Prostate gland (tissue), 2 donors: ENCODE measurements at regions not wholly inside any gene's neighbourhood (a gene's known extent, or its start where the extent isn't known, plus 50 kb on each side); places are given as distances from the start of the nearest gene placed in this dataset.

Experiments used
- DNase-seq: peaks from one replicate; pipeline ENCODE4 v3.0.0-alpha.2; 2019; ENCODE audit warnings: low spot score
- H3K27ac ChIP-seq, 2 donors: fragments of 200-600 bp; sonication (generic); 2 replicates each; pipeline ENCODE4 v1.5.1; 2017 to 2019
- H3K27me3 ChIP-seq: fragments of 200-600 bp; sonication (generic); replicated peaks from 2 replicates; pipeline ENCODE4 v1.5.1; 2019; ENCODE audit not compliant: insufficient read depth
- H3K36me3 ChIP-seq, 2 donors: fragments of 200-600 bp; sonication (generic); 1 replicate in 1 of 2; 2 replicates in 1 of 2; pipeline versions ENCODE4 v1.5.1 to v1.8.1; 2017 to 2019
- H3K4me1 ChIP-seq: fragments of 200-600 bp; sonication (generic); replicated peaks from 2 replicates; pipeline ENCODE4 v1.5.1; 2019
- H3K4me3 ChIP-seq, 2 donors: fragments of 200-600 bp; sonication (generic); 2 replicates each; pipeline ENCODE4 v1.5.1; 2017 to 2019
- H3K9me3 ChIP-seq: fragments of 200-600 bp; sonication (generic); 2 replicates; pipeline ENCODE4 v1.5.1; 2017
- POLR2A ChIP-seq: fragments of 450-650 bp; IDR thresholded peaks from one replicate; pipeline ENCODE4 v1.6.1; 2016; ENCODE audit warnings: antibody characterized with exemption, mild to moderate bottlenecking
- POLR2AphosphoS5 ChIP-seq: sonication (generic); formaldehyde crosslinking; IDR thresholded peaks from one replicate; pipeline ENCODE4 v1.6.1; 2017; ENCODE audit warnings: antibody characterized with exemption
- WGBS: methylation state at CpG from one replicate; pipeline ENCODE4 v1.1.5; 2018; 5-methylcytosine and 5-hydroxymethylcytosine counted together
- intact Hi-C: fragments of 100-400 bp; cut with DNase I; formaldehyde crosslinking; loops from one replicate; pipeline ENCODE4 v1.14.2; 2022
- TF ChIP-seq, protein P1 (sequence below), 4 experiments: fragments of 200-600 bp in 2 of 4; fragments of 450-650 bp in 2 of 4; sonication (generic) in 2 of 4; IDR thresholded peaks; 1 replicate in 3 of 4; 2 replicates in 1 of 4; pipeline ENCODE4 v1.5.1; 2016 to 2019; ENCODE audit warnings: antibody characterized with exemption in 4 of 4, mild to moderate bottlenecking in 2 of 4, moderate library complexity in 2 of 4

DNA sequence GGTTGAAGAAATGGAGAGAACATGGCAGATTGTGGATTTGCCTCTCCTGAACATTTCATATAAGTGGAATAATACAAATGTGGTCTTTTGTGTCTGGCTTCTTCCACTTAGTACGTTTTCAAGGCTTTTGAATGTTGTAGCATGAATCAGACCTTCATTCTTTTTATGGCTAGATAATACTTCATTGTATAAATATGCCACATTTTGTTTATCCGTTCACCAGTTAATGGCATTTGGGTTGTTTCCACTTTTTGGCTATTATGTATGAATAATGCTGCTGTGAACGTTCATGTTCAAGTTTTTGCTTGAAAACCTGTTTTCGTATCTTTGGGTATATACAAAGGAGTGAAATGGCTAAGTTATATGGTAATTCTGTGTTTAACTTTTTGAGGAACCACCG is 130.4 kb downstream of the TANC2 start:
- TF ChIP-seq POLR2AphosphoS5, result no peak
- TF ChIP-seq POLR2A, result no peak
- TF ChIP-seq, protein P1, sequence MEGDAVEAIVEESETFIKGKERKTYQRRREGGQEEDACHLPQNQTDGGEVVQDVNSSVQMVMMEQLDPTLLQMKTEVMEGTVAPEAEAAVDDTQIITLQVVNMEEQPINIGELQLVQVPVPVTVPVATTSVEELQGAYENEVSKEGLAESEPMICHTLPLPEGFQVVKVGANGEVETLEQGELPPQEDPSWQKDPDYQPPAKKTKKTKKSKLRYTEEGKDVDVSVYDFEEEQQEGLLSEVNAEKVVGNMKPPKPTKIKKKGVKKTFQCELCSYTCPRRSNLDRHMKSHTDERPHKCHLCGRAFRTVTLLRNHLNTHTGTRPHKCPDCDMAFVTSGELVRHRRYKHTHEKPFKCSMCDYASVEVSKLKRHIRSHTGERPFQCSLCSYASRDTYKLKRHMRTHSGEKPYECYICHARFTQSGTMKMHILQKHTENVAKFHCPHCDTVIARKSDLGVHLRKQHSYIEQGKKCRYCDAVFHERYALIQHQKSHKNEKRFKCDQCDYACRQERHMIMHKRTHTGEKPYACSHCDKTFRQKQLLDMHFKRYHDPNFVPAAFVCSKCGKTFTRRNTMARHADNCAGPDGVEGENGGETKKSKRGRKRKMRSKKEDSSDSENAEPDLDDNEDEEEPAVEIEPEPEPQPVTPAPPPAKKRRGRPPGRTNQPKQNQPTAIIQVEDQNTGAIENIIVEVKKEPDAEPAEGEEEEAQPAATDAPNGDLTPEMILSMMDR (IDR thresholded peaks at IDR 0.05), result no peak
- Histone ChIP-seq H3K36me3 (no peaks in the 10 kb centered on the region), H3K27me3 (no peaks in the 10 kb centered on the region), H3K4me3 (no peak overlapping the region), H3K27ac (no peak overlapping the region), H3K9me3 (no peaks in the 10 kb centered on the region), H3K4me1 (no peaks in the 10 kb centered on the region)
- intact Hi-C loops, result no loop called here
- DNase-seq, result no peak
- WGBS, result 68% methylated on average over 5 of the region's 5 CpGs

DNA sequence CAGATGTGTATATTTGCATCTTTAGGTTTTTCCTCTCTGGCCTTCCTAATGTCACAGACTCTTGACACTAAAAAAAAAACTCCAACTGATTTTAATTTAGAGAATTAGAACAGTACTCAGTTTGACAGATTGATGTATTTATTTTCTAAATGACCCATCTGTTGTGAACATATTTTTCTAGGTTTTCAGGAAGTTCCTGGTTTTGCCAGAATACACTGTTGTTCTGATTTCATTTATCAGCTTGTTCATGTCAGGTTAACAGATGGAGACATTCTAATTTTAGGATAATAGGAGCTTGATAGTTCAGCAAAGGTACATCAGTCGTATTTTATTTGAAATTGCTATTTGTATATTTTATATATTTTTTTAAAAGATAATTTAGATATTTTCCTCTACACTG is 133.4 kb downstream of the TANC2 start:
- no peak for DNase-seq
- Histone ChIP-seq H3K36me3 (no peaks in the 10 kb centered on the region), H3K4me3 (no peak overlapping the region), H3K9me3 (no peaks in the 10 kb centered on the region), H3K4me1 (no peaks in the 10 kb centered on the region), H3K27me3 (no peaks in the 10 kb centered on the region), H3K27ac (no peak overlapping the region)
- WGBS, result 90% methylated on average over 1 of the region's 1 CpG
- TF ChIP-seq, protein P1 (IDR thresholded peaks at IDR 0.05), result no peak
- TF ChIP-seq POLR2AphosphoS5, result no peak
- TF ChIP-seq POLR2A, result no peak
- intact Hi-C loops, result no loop called here

DNA sequence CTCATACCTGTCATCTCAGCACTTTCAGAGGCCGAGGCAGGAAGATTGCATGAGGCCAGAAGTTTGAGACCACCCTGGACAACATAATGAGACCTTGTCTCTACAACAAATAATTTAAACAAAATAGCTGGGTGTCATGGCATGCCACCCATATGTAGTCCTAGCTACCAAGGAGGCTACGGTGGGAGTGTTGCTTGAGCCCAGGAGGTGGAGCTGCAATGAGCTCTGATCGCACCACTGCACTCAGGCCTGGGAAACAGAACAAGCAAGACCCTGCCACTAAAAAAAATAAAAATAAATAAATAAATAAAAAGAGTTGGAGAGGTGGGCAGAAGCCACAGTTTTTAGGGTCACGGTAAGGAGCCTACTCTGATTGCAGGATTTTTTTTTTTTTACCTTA is 136.0 kb downstream of the TANC2 start:
- Histone ChIP-seq H3K36me3 (no peaks in the 10 kb centered on the region), H3K27ac (no peak overlapping the region), H3K4me1 (no peaks in the 10 kb centered on the region), H3K9me3 (no peaks in the 10 kb centered on the region), H3K4me3 (no peak overlapping the region), H3K27me3 (no peaks in the 10 kb centered on the region)
- intact Hi-C loops, result no loop called here
- TF ChIP-seq, protein P1 (IDR thresholded peaks at IDR 0.05), result no peak
- no peak for TF ChIP-seq POLR2A
- no peak for TF ChIP-seq POLR2AphosphoS5
- WGBS, result 100% methylated on average over 4 of the region's 4 CpGs
- DNase-seq, result no peak

DNA sequence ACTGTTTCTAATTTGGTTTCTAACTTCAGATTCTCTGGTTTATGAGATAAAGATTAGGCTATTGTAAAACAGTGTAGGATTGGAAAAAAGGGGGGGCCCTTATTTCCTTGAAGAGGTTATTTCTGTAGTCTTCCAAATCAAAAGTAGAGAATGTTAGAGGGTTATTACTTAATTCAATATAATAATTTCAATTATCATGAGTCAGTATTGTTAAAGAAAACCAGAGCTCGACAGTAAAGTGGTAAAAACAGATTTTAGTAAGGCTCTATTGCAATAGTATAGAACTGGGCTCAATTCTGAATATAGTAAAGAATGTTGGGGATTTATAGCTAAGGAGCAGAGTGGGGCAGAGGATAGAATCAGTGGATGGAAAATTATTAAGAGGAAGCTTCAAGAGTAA is 140.0 kb downstream of the TANC2 start:
- Histone ChIP-seq H3K4me3 (no peak overlapping the region), H3K9me3 (no peaks in the 10 kb centered on the region), H3K27ac (no peak overlapping the region), H3K27me3 (no peaks in the 10 kb centered on the region), H3K4me1 (no peaks in the 10 kb centered on the region), H3K36me3 (no peaks in the 10 kb centered on the region)
- TF ChIP-seq POLR2AphosphoS5 (no peak), POLR2A (no peak)
- intact Hi-C loops, result no loop called here
- no peak for DNase-seq
- 90% methylated on average over 1 of the region's 1 CpG for WGBS

DNA sequence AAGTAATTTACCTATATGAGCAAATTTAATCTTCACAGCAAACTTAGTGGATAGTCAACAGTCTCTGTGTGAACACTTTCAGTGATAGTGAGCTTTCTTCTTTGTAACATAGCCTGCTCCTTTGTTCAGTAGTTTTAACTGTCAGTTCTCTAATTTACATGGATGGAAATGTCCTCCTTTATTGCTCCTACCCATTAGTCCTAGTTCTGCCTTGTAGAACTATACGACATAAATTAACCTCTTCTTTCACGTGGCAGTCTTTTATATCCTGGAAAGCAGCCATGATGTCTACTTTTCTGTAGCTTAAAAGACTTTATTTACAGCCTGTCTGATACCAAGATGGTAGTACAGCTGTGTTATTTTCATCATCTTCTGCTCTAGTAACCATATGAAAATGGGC is 143.6 kb downstream of the TANC2 start:
- Histone ChIP-seq H3K36me3 (no peaks in the 10 kb centered on the region), H3K27me3 (no peaks in the 10 kb centered on the region), H3K4me3 (no peak overlapping the region), H3K27ac (no peak overlapping the region), H3K9me3 (no peaks in the 10 kb centered on the region), H3K4me1 (no peaks in the 10 kb centered on the region)
- 41% methylated on average over 2 of the region's 2 CpGs for WGBS
- DNase-seq, result no peak
- intact Hi-C loops, result no loop called here
- no peak for TF ChIP-seq POLR2AphosphoS5
- TF ChIP-seq, protein P1 (IDR thresholded peaks at IDR 0.05), result no peak
- no peak for TF ChIP-seq POLR2A
